WERI-Rb-1 (cell line): ENCODE measurements at regions not wholly inside any gene's neighbourhood (a gene's known extent, or its start where the extent isn't known, plus 50 kb on each side); places are given as distances from the start of the nearest gene placed in this dataset.

Experiments
- DNase-seq: peaks from one replicate; pipeline ENCODE4 v3.0.0-alpha.2; 2020
- H3K27ac ChIP-seq: fragments of 250-450 bp; sonication (Bioruptor Pico); 2 replicates; pipeline ENCODE4 v1.5.1; 2020; ENCODE audit warnings: mild to moderate bottlenecking, moderate library complexity
- H3K27me3 ChIP-seq: fragments of 250-450 bp; sonication (Bioruptor Pico); 2 replicates; pipeline ENCODE4 v1.5.1; 2021; ENCODE audit warnings: mild to moderate bottlenecking, low read depth, moderate library complexity; ENCODE audit not compliant: insufficient read depth, severe bottlenecking
- H3K36me3 ChIP-seq: fragments of 250-450 bp; sonication (Bioruptor Pico); 2 replicates; pipeline ENCODE4 v1.5.1; 2020; ENCODE audit warnings: mild to moderate bottlenecking, moderate library complexity
- H3K4me3 ChIP-seq: 2 replicates; pipeline ENCODE4 v1.5.1; 2011; ENCODE audit warnings: low read depth, mild to moderate bottlenecking, control low read depth, low read length
- H3K9me3 ChIP-seq: fragments of 250-450 bp; sonication (Bioruptor Pico); 2 replicates; pipeline ENCODE4 v1.5.1; 2021; ENCODE audit warnings: mild to moderate bottlenecking, moderate library complexity; ENCODE audit not compliant: severe bottlenecking
- TF ChIP-seq, protein P1 (sequence below): IDR thresholded peaks from 2 replicates; pipeline ENCODE4 v1.5.1; 2011; ENCODE audit warnings: low read depth, mild to moderate bottlenecking, control low read depth, inconsistent platforms, low read length

- Histone ChIP-seq H3K9me3 (no peaks in the 10 kb centered on the region), H3K27me3 (no peaks in the 10 kb centered on the region), H3K27ac (no peak overlapping the region), H3K36me3 (no peaks in the 10 kb centered on the region), H3K4me3 (no peak overlapping the region)
- TF ChIP-seq, protein P1, sequence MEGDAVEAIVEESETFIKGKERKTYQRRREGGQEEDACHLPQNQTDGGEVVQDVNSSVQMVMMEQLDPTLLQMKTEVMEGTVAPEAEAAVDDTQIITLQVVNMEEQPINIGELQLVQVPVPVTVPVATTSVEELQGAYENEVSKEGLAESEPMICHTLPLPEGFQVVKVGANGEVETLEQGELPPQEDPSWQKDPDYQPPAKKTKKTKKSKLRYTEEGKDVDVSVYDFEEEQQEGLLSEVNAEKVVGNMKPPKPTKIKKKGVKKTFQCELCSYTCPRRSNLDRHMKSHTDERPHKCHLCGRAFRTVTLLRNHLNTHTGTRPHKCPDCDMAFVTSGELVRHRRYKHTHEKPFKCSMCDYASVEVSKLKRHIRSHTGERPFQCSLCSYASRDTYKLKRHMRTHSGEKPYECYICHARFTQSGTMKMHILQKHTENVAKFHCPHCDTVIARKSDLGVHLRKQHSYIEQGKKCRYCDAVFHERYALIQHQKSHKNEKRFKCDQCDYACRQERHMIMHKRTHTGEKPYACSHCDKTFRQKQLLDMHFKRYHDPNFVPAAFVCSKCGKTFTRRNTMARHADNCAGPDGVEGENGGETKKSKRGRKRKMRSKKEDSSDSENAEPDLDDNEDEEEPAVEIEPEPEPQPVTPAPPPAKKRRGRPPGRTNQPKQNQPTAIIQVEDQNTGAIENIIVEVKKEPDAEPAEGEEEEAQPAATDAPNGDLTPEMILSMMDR, result no peak
- DNase-seq, result no peak
These were observed 58.4 kb downstream of the ARL4C start for GRCh38 chr2:234438305-234438977.

- H3K36me3 ChIP-seq, result no peaks in the 10 kb centered on the region
- H3K4me3 ChIP-seq, result no peak overlapping the region
- H3K27ac ChIP-seq, result no peak overlapping the region
- no peak for DNase-seq
- H3K9me3 ChIP-seq, result no peaks in the 10 kb centered on the region
- no peaks in the 10 kb centered on the region for H3K27me3 ChIP-seq
- TF ChIP-seq, protein P1, result no peak
These were observed 59.1 kb downstream of the ARL4C start for GRCh38 chr2:234437642-234438304.

GRCh38 chr2:234436482-234436837 lies 60.4 kb downstream of the ARL4C start:
- DNase-seq, result no peak
- Histone ChIP-seq H3K4me3 (no peak overlapping the region), H3K9me3 (no peaks in the 10 kb centered on the region), H3K36me3 (no peaks in the 10 kb centered on the region), H3K27ac (no peak overlapping the region), H3K27me3 (no peaks in the 10 kb centered on the region)
- TF ChIP-seq, protein P1, result no peak

DNA sequence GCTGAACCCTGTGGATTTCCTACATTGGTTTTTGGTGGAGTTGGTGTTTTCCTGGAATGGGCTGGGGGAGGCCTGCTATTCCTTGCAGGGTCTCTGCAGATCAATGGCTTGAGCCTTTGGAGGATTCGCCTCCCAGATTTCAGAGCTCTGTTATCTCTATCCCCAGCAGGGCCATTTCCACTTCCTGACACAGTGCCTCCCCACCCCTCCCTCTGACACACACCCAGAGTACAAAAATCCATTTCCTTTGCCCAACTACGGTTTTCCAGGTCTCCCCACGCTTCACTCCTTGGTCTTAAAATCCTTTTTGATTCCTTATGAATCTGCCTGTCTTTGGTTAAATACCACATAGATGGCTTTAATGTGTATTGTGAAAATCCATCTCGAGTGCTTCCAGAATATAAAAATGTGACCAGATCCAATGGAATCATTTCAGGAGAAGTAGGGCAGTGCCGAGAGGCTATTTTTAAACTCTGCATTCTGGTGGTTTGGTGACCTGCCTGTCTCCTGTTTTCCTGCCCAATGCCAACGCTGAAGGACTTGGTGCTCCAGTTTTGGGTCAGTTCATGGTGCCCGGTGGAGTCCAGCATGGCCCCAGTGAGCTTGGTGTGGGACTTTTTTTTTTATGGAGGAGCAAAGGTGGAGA lies 60.9 kb downstream of the ARL4C start:
- no peak for DNase-seq
- Histone ChIP-seq H3K9me3 (no peaks in the 10 kb centered on the region), H3K27me3 (no peaks in the 10 kb centered on the region), H3K4me3 (no peak overlapping the region), H3K36me3 (no peaks in the 10 kb centered on the region), H3K27ac (no peak overlapping the region)
- TF ChIP-seq, protein P1, result no peak

GRCh38 chr2:234433201-234433600 lies 63.7 kb downstream of the ARL4C start:
- TF ChIP-seq, protein P1, result no peak
- DNase-seq, result no peak
- Histone ChIP-seq H3K36me3 (no peaks in the 10 kb centered on the region), H3K4me3 (no peak overlapping the region), H3K27me3 (no peaks in the 10 kb centered on the region), H3K27ac (no peak overlapping the region), H3K9me3 (no peaks in the 10 kb centered on the region)
